ENCODE measurements at regions not wholly inside any gene's neighbourhood (a gene's known extent, or its start where the extent isn't known, plus 50 kb on each side); places are given as distances from the start of the nearest gene placed in this dataset.

DNA sequence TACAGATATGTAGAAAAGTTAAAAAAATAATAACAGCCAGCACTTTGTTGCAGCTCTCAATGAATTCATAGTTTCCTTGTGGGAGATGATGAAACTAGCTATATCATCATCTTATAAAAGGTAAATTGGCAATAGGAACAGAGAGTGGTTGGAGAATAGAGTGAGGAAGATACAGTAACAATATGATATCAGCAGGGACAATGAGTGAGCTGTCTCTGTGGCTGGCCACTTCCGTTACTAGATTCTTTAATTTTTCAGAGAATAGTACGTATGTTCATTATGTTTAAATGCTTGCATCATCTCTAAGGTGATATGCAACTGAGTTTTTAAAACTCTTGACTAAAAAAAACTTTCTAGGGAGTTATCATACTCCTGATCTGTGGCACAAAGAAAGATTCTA is 1006.2 kb upstream of the FLRT2 start:
- intact Hi-C loops (cut with DNase I), result no loop called here
- Histone ChIP-seq H3K27ac (ENCODE audit: low read depth in 2 of 2, low read length in 2 of 2) (no peak overlapping the region), H3K27me3 (ENCODE audit: control insufficient read depth, insufficient read depth, low read length) (no peaks in the 10 kb centered on the region), H3K4me1 (ENCODE audit: control insufficient read depth in 2 of 3, insufficient read depth in 2 of 3, low read depth in 1 of 3, low read length in 3 of 3) (no peaks in the 10 kb centered on the region), H3K9me3 (ENCODE audit: control insufficient read depth in 2 of 3, insufficient read depth in 1 of 3, low read length in 3 of 3) (no peaks in the 10 kb centered on the region), H3K9ac (ENCODE audit: low read length in 3 of 3) (no peak overlapping the region), H3K36me3 (ENCODE audit: control insufficient read depth in 2 of 3, insufficient read depth in 3 of 3, low read length in 3 of 3) (no peaks in the 10 kb centered on the region), H3K4me3 (ENCODE audit: low read length in 3 of 3) (no peak overlapping the region)
- TF ChIP-seq, protein P1, sequence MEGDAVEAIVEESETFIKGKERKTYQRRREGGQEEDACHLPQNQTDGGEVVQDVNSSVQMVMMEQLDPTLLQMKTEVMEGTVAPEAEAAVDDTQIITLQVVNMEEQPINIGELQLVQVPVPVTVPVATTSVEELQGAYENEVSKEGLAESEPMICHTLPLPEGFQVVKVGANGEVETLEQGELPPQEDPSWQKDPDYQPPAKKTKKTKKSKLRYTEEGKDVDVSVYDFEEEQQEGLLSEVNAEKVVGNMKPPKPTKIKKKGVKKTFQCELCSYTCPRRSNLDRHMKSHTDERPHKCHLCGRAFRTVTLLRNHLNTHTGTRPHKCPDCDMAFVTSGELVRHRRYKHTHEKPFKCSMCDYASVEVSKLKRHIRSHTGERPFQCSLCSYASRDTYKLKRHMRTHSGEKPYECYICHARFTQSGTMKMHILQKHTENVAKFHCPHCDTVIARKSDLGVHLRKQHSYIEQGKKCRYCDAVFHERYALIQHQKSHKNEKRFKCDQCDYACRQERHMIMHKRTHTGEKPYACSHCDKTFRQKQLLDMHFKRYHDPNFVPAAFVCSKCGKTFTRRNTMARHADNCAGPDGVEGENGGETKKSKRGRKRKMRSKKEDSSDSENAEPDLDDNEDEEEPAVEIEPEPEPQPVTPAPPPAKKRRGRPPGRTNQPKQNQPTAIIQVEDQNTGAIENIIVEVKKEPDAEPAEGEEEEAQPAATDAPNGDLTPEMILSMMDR (IDR thresholded peaks at IDR 0.05; ENCODE audit: borderline replicate concordance, extremely low read depth, insufficient read depth), result no peak
- FAIRE-seq (no peak), DNase-seq (no peak)

DNA sequence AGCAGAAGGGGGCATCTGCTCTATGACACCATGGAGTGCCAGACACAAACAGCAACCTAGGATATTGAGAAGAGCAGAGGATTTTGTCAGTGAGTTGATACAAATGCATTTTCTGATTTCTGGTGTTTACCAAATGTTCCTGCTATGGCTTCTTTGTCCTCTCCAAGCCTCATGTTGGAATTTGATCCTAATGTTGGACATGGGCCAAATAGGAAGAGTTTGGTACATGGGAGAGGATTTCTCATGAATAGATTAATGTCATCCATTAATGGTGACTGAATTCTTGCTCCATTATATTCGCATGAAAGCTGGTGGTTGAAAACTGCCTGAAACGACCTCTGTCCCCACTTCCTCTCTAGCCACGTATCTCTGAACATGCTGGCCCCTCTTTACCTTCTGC is 1002.2 kb upstream of the FLRT2 start:
- TF ChIP-seq, protein P1 (IDR thresholded peaks at IDR 0.05; ENCODE audit: borderline replicate concordance, extremely low read depth, insufficient read depth), result no peak
- no peak overlapping the region for H3K9ac ChIP-seq (ENCODE audit: low read length in 3 of 3)
- no peaks in the 10 kb centered on the region for H3K27me3 ChIP-seq (ENCODE audit: control insufficient read depth, insufficient read depth, low read length)
- H3K36me3 ChIP-seq (ENCODE audit: control insufficient read depth in 2 of 3, insufficient read depth in 3 of 3, low read length in 3 of 3), result no peaks in the 10 kb centered on the region
- FAIRE-seq, result no peak
- no peaks in the 10 kb centered on the region for H3K4me1 ChIP-seq (ENCODE audit: control insufficient read depth in 2 of 3, insufficient read depth in 2 of 3, low read depth in 1 of 3, low read length in 3 of 3)
- H3K27ac ChIP-seq (ENCODE audit: low read depth in 2 of 2, low read length in 2 of 2), result no peak overlapping the region
- DNase-seq, result peak in 1 of 5 donors; percentile 3
- no peak overlapping the region for H3K4me3 ChIP-seq (ENCODE audit: low read length in 3 of 3)
- intact Hi-C loops (cut with DNase I), result no loop called here
- no peaks in the 10 kb centered on the region for H3K9me3 ChIP-seq (ENCODE audit: control insufficient read depth in 2 of 3, insufficient read depth in 1 of 3, low read length in 3 of 3)

DNA sequence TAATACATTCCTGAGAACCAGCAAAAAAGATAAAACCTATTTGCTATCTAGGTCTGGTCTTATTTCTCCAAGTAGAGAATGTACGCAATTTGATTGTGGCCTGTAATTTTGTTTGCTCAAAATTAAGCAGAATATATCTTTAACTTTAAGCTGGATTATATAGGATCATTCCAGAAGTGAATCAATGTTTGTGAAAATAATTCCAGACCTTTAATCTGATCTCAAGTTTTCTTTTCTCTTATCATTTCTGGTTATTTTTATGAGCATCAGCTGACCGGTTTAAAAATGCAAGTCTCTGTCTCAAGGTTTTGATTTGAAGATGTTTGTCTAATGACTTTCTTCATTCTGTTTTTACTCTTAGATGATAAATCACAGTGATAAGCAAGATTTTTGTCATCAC is 997.9 kb upstream of the FLRT2 start:
- H3K27ac ChIP-seq (ENCODE audit: low read depth in 2 of 2, low read length in 2 of 2), result no peak overlapping the region
- DNase-seq (no peak), FAIRE-seq (no peak)
- no peaks in the 10 kb centered on the region for H3K4me1 ChIP-seq (ENCODE audit: control insufficient read depth in 2 of 3, insufficient read depth in 2 of 3, low read depth in 1 of 3, low read length in 3 of 3)
- no peak overlapping the region for H3K4me3 ChIP-seq (ENCODE audit: low read length in 3 of 3)
- no peak overlapping the region for H3K9ac ChIP-seq (ENCODE audit: low read length in 3 of 3)
- intact Hi-C loops (cut with DNase I), result no loop called here
- H3K27me3 ChIP-seq (ENCODE audit: control insufficient read depth, insufficient read depth, low read length), result no peaks in the 10 kb centered on the region
- H3K9me3 ChIP-seq (ENCODE audit: control insufficient read depth in 2 of 3, insufficient read depth in 1 of 3, low read length in 3 of 3), result no peaks in the 10 kb centered on the region
- TF ChIP-seq, protein P1 (IDR thresholded peaks at IDR 0.05; ENCODE audit: borderline replicate concordance, extremely low read depth, insufficient read depth), result no peak
- no peaks in the 10 kb centered on the region for H3K36me3 ChIP-seq (ENCODE audit: control insufficient read depth in 2 of 3, insufficient read depth in 3 of 3, low read length in 3 of 3)

DNA sequence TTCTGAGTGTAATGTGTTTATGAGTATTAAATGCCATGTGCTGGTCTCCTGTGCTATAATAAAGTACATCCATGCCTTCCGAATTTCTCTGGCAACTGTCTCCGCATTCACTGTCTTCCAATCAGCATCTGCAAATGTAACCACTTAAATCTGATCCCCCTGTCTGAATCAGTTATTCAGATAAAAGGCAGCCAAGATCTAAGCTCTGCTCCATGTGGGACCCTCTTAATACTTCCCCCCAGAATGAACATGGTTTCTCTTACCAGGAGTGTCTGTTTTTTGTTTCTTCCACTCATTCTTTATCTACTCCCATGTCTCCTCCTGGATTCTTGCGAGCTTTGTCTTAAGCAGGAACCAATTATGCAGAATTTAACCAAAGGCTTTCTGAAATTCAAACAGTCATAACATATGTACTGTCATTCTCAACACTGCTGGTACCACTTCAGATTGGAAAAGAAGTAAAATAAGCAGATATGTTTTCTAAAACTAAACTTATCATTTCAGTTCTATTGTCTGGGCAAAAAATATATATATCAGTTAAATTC is 996.7 kb upstream of the FLRT2 start:
- no peak for DNase-seq
- no peak for FAIRE-seq
- TF ChIP-seq, protein P1 (IDR thresholded peaks at IDR 0.05; ENCODE audit: borderline replicate concordance, extremely low read depth, insufficient read depth), result no peak
- Histone ChIP-seq H3K36me3 (ENCODE audit: control insufficient read depth in 2 of 3, insufficient read depth in 3 of 3, low read length in 3 of 3) (no peaks in the 10 kb centered on the region), H3K27me3 (ENCODE audit: control insufficient read depth, insufficient read depth, low read length) (no peaks in the 10 kb centered on the region), H3K9me3 (ENCODE audit: control insufficient read depth in 2 of 3, insufficient read depth in 1 of 3, low read length in 3 of 3) (no peaks in the 10 kb centered on the region), H3K4me1 (ENCODE audit: control insufficient read depth in 2 of 3, insufficient read depth in 2 of 3, low read depth in 1 of 3, low read length in 3 of 3) (no peaks in the 10 kb centered on the region), H3K27ac (ENCODE audit: low read depth in 2 of 2, low read length in 2 of 2) (no peak overlapping the region), H3K4me3 (ENCODE audit: low read length in 3 of 3) (no peak overlapping the region), H3K9ac (ENCODE audit: low read length in 3 of 3) (no peak overlapping the region)
- intact Hi-C loops (cut with DNase I), result no loop called here

Data from kidney (tissue), 13 donors.